ENCODE measurements at regions not wholly inside any gene's neighbourhood (a gene's known extent, or its start where the extent isn't known, plus 50 kb on each side); places are given as distances from the start of the nearest gene placed in this dataset.

GRCh38 chr1:95435611-95436010 lies 201.6 kb downstream of the RWDD3 start:
- TF ChIP-seq POLR2AphosphoS5 (IDR thresholded peaks at IDR 0.05; ENCODE audit: low read depth, low read length) (no peak), ZBTB33 (IDR thresholded peaks at IDR 0.05; ENCODE audit: borderline replicate concordance, low read depth) (no peak), TEAD4 (IDR thresholded peaks at IDR 0.05; ENCODE audit: borderline replicate concordance, insufficient read depth) (no peak), MXI1 (IDR thresholded peaks at IDR 0.05; ENCODE audit: low read depth, low read length) (no peak), RXRA (IDR thresholded peaks at IDR 0.05; ENCODE audit: borderline replicate concordance, low read depth) (no peak), RCOR1 (IDR thresholded peaks at IDR 0.05; ENCODE audit: low read length) (no peak), EP300 (IDR thresholded peaks at IDR 0.05; ENCODE audit: borderline replicate concordance in 1 of 2, low read depth in 1 of 2, low read length in 1 of 2) (no peak), TAF1 (IDR thresholded peaks at IDR 0.05; ENCODE audit: borderline replicate concordance, low read depth, low read length) (no peak)
- POLR2A ChIA-PET, result no interaction called here
- WGBS (ENCODE audit: low lambda C conversion rate), result 33% methylated on average over 3 of the region's 3 CpGs
- no peak overlapping the region for H3K4me3 ChIP-seq (ENCODE audit: low read depth in 2 of 2, low read length in 1 of 2)
- H3K4me1 ChIP-seq (ENCODE audit: control insufficient read depth in 1 of 2, insufficient read depth in 2 of 2, low read depth in 1 of 2, low read length in 1 of 2), result peaks cover 0 to 5% of the 10 kb centered on the region in 2 experiments; a peak in 2 of 4 replicates
- H3K27me3 ChIP-seq (ENCODE audit: insufficient read depth), result no peaks in the 10 kb centered on the region
- no peak overlapping the region for H3K9ac ChIP-seq
- no peak overlapping the region for H3K4me2 ChIP-seq
- no peaks in the 10 kb centered on the region for H3K9me3 ChIP-seq
- no peak for DNase-seq
- H2AFZ ChIP-seq (ENCODE audit: low read depth), result no peak overlapping the region
- H4K20me1 ChIP-seq (ENCODE audit: insufficient read depth), result no peaks in the 10 kb centered on the region
- CTCF ChIA-PET, result no interaction called here
- H3F3A ChIP-seq (replicated peaks; ENCODE audit: insufficient read depth), result no peaks in the 10 kb centered on the region
- H3K27ac ChIP-seq (ENCODE audit: low read depth in 2 of 2, low read length in 1 of 2), result no peak overlapping the region
- no peaks in the 10 kb centered on the region for H3K9me2 ChIP-seq
- H3K36me3 ChIP-seq (replicated peaks in 1 of 2; ENCODE audit: control insufficient read depth in 1 of 2, insufficient read depth in 2 of 2, low read length in 1 of 2), result no peaks in the 10 kb centered on the region
- no peaks in the 10 kb centered on the region for H3K79me2 ChIP-seq (ENCODE audit: insufficient read depth)

GRCh38 chr1:95437011-95437410 lies 203.0 kb downstream of the RWDD3 start:
- H3K36me3 ChIP-seq (replicated peaks in 1 of 2; ENCODE audit: control insufficient read depth in 1 of 2, insufficient read depth in 2 of 2, low read length in 1 of 2), result no peaks in the 10 kb centered on the region
- H3K4me3 ChIP-seq (ENCODE audit: low read depth in 2 of 2, low read length in 1 of 2), result no peak overlapping the region
- WGBS (ENCODE audit: low lambda C conversion rate), result 54% methylated on average over 3 of the region's 3 CpGs
- H3K79me2 ChIP-seq (ENCODE audit: insufficient read depth), result no peaks in the 10 kb centered on the region
- ChIA-PET CTCF (no interaction called here), POLR2A (no interaction called here)
- no peak overlapping the region for H3K27ac ChIP-seq (ENCODE audit: low read depth in 2 of 2, low read length in 1 of 2)
- H3K9ac ChIP-seq, result no peak overlapping the region
- no peak overlapping the region for H3K4me2 ChIP-seq
- H2AFZ ChIP-seq (ENCODE audit: low read depth), result no peak overlapping the region
- no peaks in the 10 kb centered on the region for H3K9me3 ChIP-seq
- DNase-seq, result no peak
- no peaks in the 10 kb centered on the region for H4K20me1 ChIP-seq (ENCODE audit: insufficient read depth)
- no peaks in the 10 kb centered on the region for H3K9me2 ChIP-seq
- H3K27me3 ChIP-seq (ENCODE audit: insufficient read depth), result no peaks in the 10 kb centered on the region
- no peaks in the 10 kb centered on the region for H3F3A ChIP-seq (replicated peaks; ENCODE audit: insufficient read depth)
- H3K4me1 ChIP-seq (ENCODE audit: control insufficient read depth in 1 of 2, insufficient read depth in 2 of 2, low read depth in 1 of 2, low read length in 1 of 2), result peaks cover 0 to 5% of the 10 kb centered on the region in 2 experiments; a peak in 2 of 4 replicates
- TF ChIP-seq, protein P1, sequence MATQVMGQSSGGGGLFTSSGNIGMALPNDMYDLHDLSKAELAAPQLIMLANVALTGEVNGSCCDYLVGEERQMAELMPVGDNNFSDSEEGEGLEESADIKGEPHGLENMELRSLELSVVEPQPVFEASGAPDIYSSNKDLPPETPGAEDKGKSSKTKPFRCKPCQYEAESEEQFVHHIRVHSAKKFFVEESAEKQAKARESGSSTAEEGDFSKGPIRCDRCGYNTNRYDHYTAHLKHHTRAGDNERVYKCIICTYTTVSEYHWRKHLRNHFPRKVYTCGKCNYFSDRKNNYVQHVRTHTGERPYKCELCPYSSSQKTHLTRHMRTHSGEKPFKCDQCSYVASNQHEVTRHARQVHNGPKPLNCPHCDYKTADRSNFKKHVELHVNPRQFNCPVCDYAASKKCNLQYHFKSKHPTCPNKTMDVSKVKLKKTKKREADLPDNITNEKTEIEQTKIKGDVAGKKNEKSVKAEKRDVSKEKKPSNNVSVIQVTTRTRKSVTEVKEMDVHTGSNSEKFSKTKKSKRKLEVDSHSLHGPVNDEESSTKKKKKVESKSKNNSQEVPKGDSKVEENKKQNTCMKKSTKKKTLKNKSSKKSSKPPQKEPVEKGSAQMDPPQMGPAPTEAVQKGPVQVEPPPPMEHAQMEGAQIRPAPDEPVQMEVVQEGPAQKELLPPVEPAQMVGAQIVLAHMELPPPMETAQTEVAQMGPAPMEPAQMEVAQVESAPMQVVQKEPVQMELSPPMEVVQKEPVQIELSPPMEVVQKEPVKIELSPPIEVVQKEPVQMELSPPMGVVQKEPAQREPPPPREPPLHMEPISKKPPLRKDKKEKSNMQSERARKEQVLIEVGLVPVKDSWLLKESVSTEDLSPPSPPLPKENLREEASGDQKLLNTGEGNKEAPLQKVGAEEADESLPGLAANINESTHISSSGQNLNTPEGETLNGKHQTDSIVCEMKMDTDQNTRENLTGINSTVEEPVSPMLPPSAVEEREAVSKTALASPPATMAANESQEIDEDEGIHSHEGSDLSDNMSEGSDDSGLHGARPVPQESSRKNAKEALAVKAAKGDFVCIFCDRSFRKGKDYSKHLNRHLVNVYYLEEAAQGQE (IDR thresholded peaks at IDR 0.05; ENCODE audit: low read depth, low read length), result no peak
- no peak for TF ChIP-seq NRF1 (IDR thresholded peaks at IDR 0.05; ENCODE audit: low read depth, low read length)
- TF ChIP-seq CTCF (IDR thresholded peaks at IDR 0.05), result no peak
- no peak for TF ChIP-seq FOXJ3 (CRISPR knock-in tag; IDR thresholded peaks at IDR 0.05)
- no peak for TF ChIP-seq YY1 (IDR thresholded peaks at IDR 0.05; ENCODE audit: low read depth)
- no peak for TF ChIP-seq JUND (IDR thresholded peaks at IDR 0.05)
- TF ChIP-seq USF1 (IDR thresholded peaks at IDR 0.05; ENCODE audit: borderline replicate concordance, low read depth), result no peak
- TF ChIP-seq RXRA (IDR thresholded peaks at IDR 0.05; ENCODE audit: borderline replicate concordance, low read depth), result no peak
- no peak for TF ChIP-seq PBX3 (IDR thresholded peaks at IDR 0.05)
- TF ChIP-seq GATA2 (CRISPR knock-in tag; IDR thresholded peaks at IDR 0.05), result no peak
- TF ChIP-seq TCF12 (IDR thresholded peaks at IDR 0.05), result no peak
- TF ChIP-seq IRF3 (IDR thresholded peaks at IDR 0.05; ENCODE audit: low read depth, low read length), result no peak

Measured in SK-N-SH (cell line).